ENCODE measurements at regions not wholly inside any gene's neighbourhood (a gene's known extent, or its start where the extent isn't known, plus 50 kb on each side); places are given as distances from the start of the nearest gene placed in this dataset.

DNA sequence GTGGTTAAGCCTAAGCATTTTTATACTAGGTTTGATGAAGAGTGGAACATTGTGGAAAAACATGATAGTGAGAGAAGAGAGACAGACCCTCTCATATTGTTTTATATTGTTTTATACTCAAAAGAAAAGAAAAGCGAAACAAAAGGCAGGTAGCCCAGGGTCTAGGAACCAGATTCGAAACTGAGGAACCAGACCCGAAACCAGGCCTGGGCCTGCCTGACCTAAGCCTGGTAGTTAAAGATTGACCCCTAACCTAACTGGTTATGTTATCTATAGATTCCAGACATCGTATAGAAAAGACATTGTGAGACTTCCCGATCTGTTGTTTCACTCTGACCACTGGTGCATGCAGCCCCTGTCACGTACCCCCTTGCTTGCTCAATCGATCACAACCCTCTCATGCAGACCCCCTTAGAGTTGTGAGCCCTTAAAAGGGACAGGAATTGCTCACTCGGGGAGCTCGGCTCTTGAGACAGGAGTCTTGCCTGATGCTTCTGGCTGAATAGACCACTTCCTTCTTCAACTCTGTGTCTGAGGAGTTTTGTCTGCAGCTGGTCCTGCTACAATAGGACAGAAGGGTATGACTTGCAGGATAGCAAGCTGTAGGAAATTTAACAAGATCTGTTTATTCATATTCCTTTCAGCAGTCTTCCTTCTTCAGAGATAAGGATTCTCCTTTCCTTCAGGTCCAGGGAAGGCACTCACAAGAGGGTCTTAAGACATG, 147.1 kb upstream of the PLEKHA5 start:
- Mint-ChIP-seq H3K4me3 (no peak overlapping the region), H3K27ac (no peak overlapping the region), H3K36me3 (no peaks in the 10 kb centered on the region)

DNA sequence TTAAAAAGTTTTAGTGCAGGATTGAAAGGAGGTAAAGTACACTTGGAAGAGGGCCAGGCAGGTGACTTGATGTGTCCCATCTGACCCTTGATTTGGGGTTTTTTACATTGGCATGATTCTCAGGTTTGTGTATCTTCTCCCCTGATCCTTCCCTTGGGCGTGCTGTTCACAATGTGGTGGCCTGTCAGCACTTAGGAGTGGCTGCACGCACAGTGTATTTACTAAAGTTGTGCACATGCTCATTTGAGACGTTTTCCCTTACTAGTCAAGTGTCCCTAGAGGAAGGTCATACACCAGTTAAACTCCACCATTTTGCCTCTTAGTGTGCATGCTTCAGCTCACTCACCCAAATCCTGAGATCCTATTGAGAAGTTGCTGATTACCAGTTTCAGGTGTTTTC, 145.7 kb upstream of the PLEKHA5 start:
- no peaks in the 10 kb centered on the region for H3K27me3 ChIP-seq (ENCODE audit: control insufficient read depth, insufficient read depth, low read length)
- Mint-ChIP-seq H3K36me3 (no peaks in the 10 kb centered on the region), H3K9me3 (no peaks in the 10 kb centered on the region), H3K27ac (no peak overlapping the region), H3K27me3 (ENCODE audit: low read depth in 2 of 2) (no peaks in the 10 kb centered on the region), H3K4me1 (no peaks in the 10 kb centered on the region), H3K4me3 (no peak overlapping the region)
- no peaks in the 10 kb centered on the region for H3K9me3 ChIP-seq (ENCODE audit: control insufficient read depth, insufficient read depth, low read length)
- no peak for ATAC-seq
- H3K4me1 ChIP-seq (ENCODE audit: control insufficient read depth, insufficient read depth, low read length), result no peaks in the 10 kb centered on the region
- intact Hi-C loops (cut with micrococcal nuclease), result no loop called here
- TF ChIP-seq, protein P1, sequence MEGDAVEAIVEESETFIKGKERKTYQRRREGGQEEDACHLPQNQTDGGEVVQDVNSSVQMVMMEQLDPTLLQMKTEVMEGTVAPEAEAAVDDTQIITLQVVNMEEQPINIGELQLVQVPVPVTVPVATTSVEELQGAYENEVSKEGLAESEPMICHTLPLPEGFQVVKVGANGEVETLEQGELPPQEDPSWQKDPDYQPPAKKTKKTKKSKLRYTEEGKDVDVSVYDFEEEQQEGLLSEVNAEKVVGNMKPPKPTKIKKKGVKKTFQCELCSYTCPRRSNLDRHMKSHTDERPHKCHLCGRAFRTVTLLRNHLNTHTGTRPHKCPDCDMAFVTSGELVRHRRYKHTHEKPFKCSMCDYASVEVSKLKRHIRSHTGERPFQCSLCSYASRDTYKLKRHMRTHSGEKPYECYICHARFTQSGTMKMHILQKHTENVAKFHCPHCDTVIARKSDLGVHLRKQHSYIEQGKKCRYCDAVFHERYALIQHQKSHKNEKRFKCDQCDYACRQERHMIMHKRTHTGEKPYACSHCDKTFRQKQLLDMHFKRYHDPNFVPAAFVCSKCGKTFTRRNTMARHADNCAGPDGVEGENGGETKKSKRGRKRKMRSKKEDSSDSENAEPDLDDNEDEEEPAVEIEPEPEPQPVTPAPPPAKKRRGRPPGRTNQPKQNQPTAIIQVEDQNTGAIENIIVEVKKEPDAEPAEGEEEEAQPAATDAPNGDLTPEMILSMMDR (IDR thresholded peaks at IDR 0.05), result no peak
- WGBS (ENCODE audit: insufficient coverage), result 88% methylated on average over 3 of the region's 3 CpGs
- DNase-seq, result no peak
- H3K4me3 ChIP-seq (ENCODE audit: low read length), result no peak overlapping the region
- no peak overlapping the region for H3K27ac ChIP-seq (ENCODE audit: low read length)
- no peaks in the 10 kb centered on the region for H3K36me3 ChIP-seq (ENCODE audit: control insufficient read depth, insufficient read depth, low read length)

More for the DNA sequence above, 147.1 kb upstream of the PLEKHA5 start:
- Histone ChIP-seq H3K36me3 (ENCODE audit: control insufficient read depth, insufficient read depth, low read length) (no peaks in the 10 kb centered on the region), H3K27ac (ENCODE audit: low read length) (no peak overlapping the region), H3K27me3 (ENCODE audit: control insufficient read depth, insufficient read depth, low read length) (no peaks in the 10 kb centered on the region), H3K4me3 (ENCODE audit: low read length) (no peak overlapping the region), H3K4me1 (ENCODE audit: control insufficient read depth, insufficient read depth, low read length) (no peaks in the 10 kb centered on the region), H3K9me3 (ENCODE audit: control insufficient read depth, insufficient read depth, low read length) (no peaks in the 10 kb centered on the region)
- intact Hi-C loops (cut with micrococcal nuclease), result no loop called here
- Mint-ChIP-seq H3K9me3 (peaks cover 0 to under 1% of the 10 kb centered on the region in 2 donors), H3K4me1 (no peaks in the 10 kb centered on the region), H3K27me3 (ENCODE audit: low read depth in 2 of 2) (no peaks in the 10 kb centered on the region)
- TF ChIP-seq, protein P1 (IDR thresholded peaks at IDR 0.05), result no peak
- 82% methylated on average over 8 of the region's 9 CpGs for WGBS (ENCODE audit: insufficient coverage)
- DNase-seq (no peak), ATAC-seq (no peak)

DNA sequence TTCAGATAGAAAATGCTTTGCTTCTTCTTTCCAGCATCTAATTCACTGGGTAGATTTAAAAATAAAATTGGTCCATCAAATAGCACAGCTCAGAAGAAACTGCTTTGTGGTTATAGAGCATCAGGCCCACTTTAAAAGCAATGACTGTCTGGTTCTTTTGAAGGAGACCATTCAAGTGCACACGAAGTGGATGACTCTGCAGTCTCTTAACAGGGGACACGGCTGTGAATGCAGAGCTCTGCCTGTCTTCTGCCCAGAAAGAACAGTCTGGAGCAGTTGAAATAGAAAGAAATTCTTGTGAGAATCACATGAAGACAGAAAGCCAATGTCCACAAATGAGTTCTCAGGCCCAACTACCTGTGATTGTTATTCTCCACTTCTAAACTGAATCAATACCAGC, 138.7 kb upstream of the PLEKHA5 start:
- no peak overlapping the region for H3K4me3 ChIP-seq (ENCODE audit: low read length)
- intact Hi-C loops (cut with micrococcal nuclease), result no loop called here
- H3K36me3 ChIP-seq (ENCODE audit: control insufficient read depth, insufficient read depth, low read length), result no peaks in the 10 kb centered on the region
- Mint-ChIP-seq H3K4me1 (no peaks in the 10 kb centered on the region), H3K27me3 (ENCODE audit: low read depth in 2 of 2) (no peaks in the 10 kb centered on the region), H3K36me3 (no peaks in the 10 kb centered on the region), H3K9me3 (peaks cover 0 to 2% of the 10 kb centered on the region in 2 donors), H3K27ac (no peak overlapping the region), H3K4me3 (no peak overlapping the region)
- TF ChIP-seq, protein P1 (IDR thresholded peaks at IDR 0.05), result no peak
- 48% methylated on average over 2 of the region's 2 CpGs for WGBS (ENCODE audit: insufficient coverage)
- no peak for ATAC-seq
- no peak for DNase-seq
- H3K27ac ChIP-seq (ENCODE audit: low read length), result no peak overlapping the region
- H3K4me1 ChIP-seq (ENCODE audit: control insufficient read depth, insufficient read depth, low read length), result no peaks in the 10 kb centered on the region
- H3K27me3 ChIP-seq (ENCODE audit: control insufficient read depth, insufficient read depth, low read length), result no peaks in the 10 kb centered on the region
- no peaks in the 10 kb centered on the region for H3K9me3 ChIP-seq (ENCODE audit: control insufficient read depth, insufficient read depth, low read length)

DNA sequence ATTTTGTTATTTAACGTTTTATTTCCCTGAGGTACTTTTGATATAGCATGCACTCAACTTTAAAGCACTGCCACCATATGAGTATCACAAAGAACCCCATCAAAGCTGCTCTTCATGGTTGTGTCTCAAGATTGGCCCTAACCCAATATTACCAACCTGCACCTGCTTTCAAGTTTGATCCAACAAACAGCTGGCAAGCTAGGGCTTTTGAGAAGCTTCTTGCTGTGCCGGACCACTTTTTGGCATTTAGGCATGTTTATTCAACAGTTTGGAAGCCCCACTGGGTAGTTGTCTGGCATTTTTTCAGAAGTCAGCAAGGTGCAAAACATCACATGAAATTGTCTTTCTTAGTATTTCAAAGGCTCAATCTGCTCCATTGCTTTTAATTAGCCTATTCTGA, 137.2 kb upstream of the PLEKHA5 start:
- TF ChIP-seq, protein P1 (IDR thresholded peaks at IDR 0.05), result no peak
- H3K9me3 ChIP-seq (ENCODE audit: control insufficient read depth, insufficient read depth, low read length), result no peaks in the 10 kb centered on the region
- H3K4me1 Mint-ChIP-seq, result no peaks in the 10 kb centered on the region
- no peak overlapping the region for H3K27ac ChIP-seq (ENCODE audit: low read length)
- no peaks in the 10 kb centered on the region for H3K36me3 Mint-ChIP-seq
- H3K27me3 ChIP-seq (ENCODE audit: control insufficient read depth, insufficient read depth, low read length), result no peaks in the 10 kb centered on the region
- H3K4me1 ChIP-seq (ENCODE audit: control insufficient read depth, insufficient read depth, low read length), result no peaks in the 10 kb centered on the region
- ATAC-seq, result no peak
- DNase-seq, result no peak
- intact Hi-C loops (cut with micrococcal nuclease), result no loop called here
- H3K4me3 ChIP-seq (ENCODE audit: low read length), result no peak overlapping the region
- H3K27me3 Mint-ChIP-seq (ENCODE audit: low read depth in 2 of 2), result no peaks in the 10 kb centered on the region
- H3K4me3 Mint-ChIP-seq, result no peak overlapping the region
- 95% methylated on average over 2 of the region's 2 CpGs for WGBS (ENCODE audit: insufficient coverage)
- no peaks in the 10 kb centered on the region for H3K36me3 ChIP-seq (ENCODE audit: control insufficient read depth, insufficient read depth, low read length)
- H3K27ac Mint-ChIP-seq, result no peak overlapping the region
- H3K9me3 Mint-ChIP-seq, result peaks cover 0 to 2% of the 10 kb centered on the region in 2 donors

Data from natural killer cell (primary cell).